ENCODE measurements at regions not wholly inside any gene's neighbourhood (a gene's known extent, or its start where the extent isn't known, plus 50 kb on each side); places are given as distances from the start of the nearest gene placed in this dataset.

DNA sequence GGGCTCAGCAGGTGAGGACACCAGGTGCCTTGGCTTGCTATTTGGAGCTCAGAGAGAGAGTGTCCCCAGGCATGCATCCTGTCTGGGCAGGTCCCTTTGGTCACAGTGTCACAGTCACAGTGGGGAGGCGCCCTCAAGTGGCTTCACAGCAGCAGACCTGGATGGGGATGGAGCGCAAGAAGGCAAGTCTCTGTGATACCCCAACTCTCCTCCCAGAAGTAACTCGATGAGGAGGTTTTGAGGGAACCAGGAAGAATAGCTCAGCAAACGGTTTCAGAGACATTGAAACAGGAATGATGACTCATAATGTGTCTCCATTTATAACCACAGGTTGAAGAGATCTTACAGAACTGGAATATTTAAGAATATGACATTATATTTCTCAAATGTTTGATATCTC is 66.5 kb upstream of the SH3GL3 start:
- no peak for TF ChIP-seq POLR2A (IDR thresholded peaks at IDR 0.05)
- TF ChIP-seq, protein P1, sequence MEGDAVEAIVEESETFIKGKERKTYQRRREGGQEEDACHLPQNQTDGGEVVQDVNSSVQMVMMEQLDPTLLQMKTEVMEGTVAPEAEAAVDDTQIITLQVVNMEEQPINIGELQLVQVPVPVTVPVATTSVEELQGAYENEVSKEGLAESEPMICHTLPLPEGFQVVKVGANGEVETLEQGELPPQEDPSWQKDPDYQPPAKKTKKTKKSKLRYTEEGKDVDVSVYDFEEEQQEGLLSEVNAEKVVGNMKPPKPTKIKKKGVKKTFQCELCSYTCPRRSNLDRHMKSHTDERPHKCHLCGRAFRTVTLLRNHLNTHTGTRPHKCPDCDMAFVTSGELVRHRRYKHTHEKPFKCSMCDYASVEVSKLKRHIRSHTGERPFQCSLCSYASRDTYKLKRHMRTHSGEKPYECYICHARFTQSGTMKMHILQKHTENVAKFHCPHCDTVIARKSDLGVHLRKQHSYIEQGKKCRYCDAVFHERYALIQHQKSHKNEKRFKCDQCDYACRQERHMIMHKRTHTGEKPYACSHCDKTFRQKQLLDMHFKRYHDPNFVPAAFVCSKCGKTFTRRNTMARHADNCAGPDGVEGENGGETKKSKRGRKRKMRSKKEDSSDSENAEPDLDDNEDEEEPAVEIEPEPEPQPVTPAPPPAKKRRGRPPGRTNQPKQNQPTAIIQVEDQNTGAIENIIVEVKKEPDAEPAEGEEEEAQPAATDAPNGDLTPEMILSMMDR (IDR thresholded peaks at IDR 0.05): peak; percentile 22 to 48 (median 39)
